ENCODE measurements at regions not wholly inside any gene's neighbourhood (a gene's known extent, or its start where the extent isn't known, plus 50 kb on each side); places are given as distances from the start of the nearest gene placed in this dataset.
A peak's percentile ranks its signal among the peaks of the same experiment; 100 is the strongest.

- H4K20me1 ChIP-seq (ENCODE audit: insufficient read depth, low read length) = no peaks in the 10 kb centered on the region
- TF ChIP-seq CTCF (IDR thresholded peaks at IDR 0.05; ENCODE audit: insufficient read depth, low read depth, low read length) = no peak
- TF ChIP-seq EZH2 (IDR thresholded peaks at IDR 0.05; ENCODE audit: insufficient read depth, low read length) = no peak
- Mint-ChIP-seq H3K4me3 (ENCODE audit: unreplicated experiment) (no peak overlapping the region), H3K27ac (ENCODE audit: unreplicated experiment) (no peak overlapping the region), H3K27me3 (ENCODE audit: low read depth, unreplicated experiment) (peaks cover 21% of the 10 kb centered on the region), H3K9me3 (ENCODE audit: unreplicated experiment) (peaks cover 10% of the 10 kb centered on the region), H3K36me3 (ENCODE audit: low read depth, unreplicated experiment) (no peaks in the 10 kb centered on the region), H3K4me1 (ENCODE audit: low read depth, unreplicated experiment) (peaks cover 3% of the 10 kb centered on the region)
- no peak overlapping the region for H3K4me2 ChIP-seq (ENCODE audit: low read length)
- DNase-seq (ENCODE audit: low read depth) (no peak), FAIRE-seq (no peak)
- H3K9me3 ChIP-seq (ENCODE audit: insufficient read depth, low read depth, low read length) = no peaks in the 10 kb centered on the region
- no peaks in the 10 kb centered on the region for H3K36me3 ChIP-seq (ENCODE audit: insufficient read depth, low read length)
- no peaks in the 10 kb centered on the region for H3K27me3 ChIP-seq (ENCODE audit: insufficient read depth, low read length)
- H3K79me2 ChIP-seq (ENCODE audit: insufficient read depth, low read length) = no peaks in the 10 kb centered on the region
- H3K4me3 ChIP-seq (ENCODE audit: insufficient read depth, low read depth, low read length) = no peak overlapping the region
- H3K9ac ChIP-seq (ENCODE audit: low read length) = no peak overlapping the region
- no peak overlapping the region for H2AFZ ChIP-seq (ENCODE audit: low read depth, low read length)
- H3K27ac ChIP-seq (ENCODE audit: low read depth, low read length) = no peak overlapping the region
- H3K4me1 ChIP-seq (ENCODE audit: insufficient read depth, low read length) = no peaks in the 10 kb centered on the region
These were observed 60.1 kb upstream of the CARD11 start for GRCh38 chr7:3103614-3104398.

- no peak overlapping the region for H3K4me3 ChIP-seq (ENCODE audit: insufficient read depth, low read depth, low read length)
- H3K4me2 ChIP-seq (ENCODE audit: low read length) = no peak overlapping the region
- H3K36me3 ChIP-seq (ENCODE audit: insufficient read depth, low read length) = no peaks in the 10 kb centered on the region
- H3K9me3 Mint-ChIP-seq (ENCODE audit: unreplicated experiment) = peaks cover 14% of the 10 kb centered on the region
- no peaks in the 10 kb centered on the region for H3K36me3 Mint-ChIP-seq (ENCODE audit: low read depth, unreplicated experiment)
- no peak for TF ChIP-seq CTCF (IDR thresholded peaks at IDR 0.05; ENCODE audit: insufficient read depth, low read depth, low read length)
- TF ChIP-seq EZH2 (IDR thresholded peaks at IDR 0.05; ENCODE audit: insufficient read depth, low read length) = no peak
- no peak overlapping the region for H3K9ac ChIP-seq (ENCODE audit: low read length)
- no peaks in the 10 kb centered on the region for H3K79me2 ChIP-seq (ENCODE audit: insufficient read depth, low read length)
- no peak overlapping the region for H3K4me3 Mint-ChIP-seq (ENCODE audit: unreplicated experiment)
- H4K20me1 ChIP-seq (ENCODE audit: insufficient read depth, low read length) = no peaks in the 10 kb centered on the region
- H3K4me1 ChIP-seq (ENCODE audit: insufficient read depth, low read length) = no peaks in the 10 kb centered on the region
- no peaks in the 10 kb centered on the region for H3K9me3 ChIP-seq (ENCODE audit: insufficient read depth, low read depth, low read length)
- no peak overlapping the region for H3K27ac Mint-ChIP-seq (ENCODE audit: unreplicated experiment)
- peaks cover 13% of the 10 kb centered on the region for H3K27me3 Mint-ChIP-seq (ENCODE audit: low read depth, unreplicated experiment)
- no peaks in the 10 kb centered on the region for H3K27me3 ChIP-seq (ENCODE audit: insufficient read depth, low read length)
- H3K4me1 Mint-ChIP-seq (ENCODE audit: low read depth, unreplicated experiment) = peaks cover 3% of the 10 kb centered on the region
- FAIRE-seq = no peak
- H2AFZ ChIP-seq (ENCODE audit: low read depth, low read length) = no peak overlapping the region
- no peak overlapping the region for H3K27ac ChIP-seq (ENCODE audit: low read depth, low read length)
- DNase-seq (ENCODE audit: low read depth) = no peak
These were observed 62.2 kb upstream of the CARD11 start for GRCh38 chr7:3105856-3106255.

GRCh38 chr7:3106361-3106826, 62.7 kb upstream of the CARD11 start:
- H3K4me1 Mint-ChIP-seq (ENCODE audit: low read depth, unreplicated experiment) = peaks cover 3% of the 10 kb centered on the region
- Histone ChIP-seq H3K9ac (ENCODE audit: low read length) (no peak overlapping the region), H3K27ac (ENCODE audit: low read depth, low read length) (no peak overlapping the region), H3K36me3 (ENCODE audit: insufficient read depth, low read length) (no peaks in the 10 kb centered on the region), H4K20me1 (ENCODE audit: insufficient read depth, low read length) (no peaks in the 10 kb centered on the region), H3K9me3 (ENCODE audit: insufficient read depth, low read depth, low read length) (no peaks in the 10 kb centered on the region), H3K4me2 (ENCODE audit: low read length) (no peak overlapping the region), H3K4me3 (ENCODE audit: insufficient read depth, low read depth, low read length) (no peak overlapping the region), H3K27me3 (ENCODE audit: insufficient read depth, low read length) (no peaks in the 10 kb centered on the region), H3K79me2 (ENCODE audit: insufficient read depth, low read length) (no peaks in the 10 kb centered on the region), H3K4me1 (ENCODE audit: insufficient read depth, low read length) (no peaks in the 10 kb centered on the region), H2AFZ (ENCODE audit: low read depth, low read length) (no peak overlapping the region)
- DNase-seq (ENCODE audit: low read depth) (peak; percentile 15), FAIRE-seq (no peak)
- no peak overlapping the region for H3K4me3 Mint-ChIP-seq (ENCODE audit: unreplicated experiment)
- no peak for TF ChIP-seq CTCF (IDR thresholded peaks at IDR 0.05; ENCODE audit: insufficient read depth, low read depth, low read length)
- no peak for TF ChIP-seq EZH2 (IDR thresholded peaks at IDR 0.05; ENCODE audit: insufficient read depth, low read length)
- no peak overlapping the region for H3K27ac Mint-ChIP-seq (ENCODE audit: unreplicated experiment)
- H3K27me3 Mint-ChIP-seq (ENCODE audit: low read depth, unreplicated experiment) = peaks cover 13% of the 10 kb centered on the region
- no peaks in the 10 kb centered on the region for H3K36me3 Mint-ChIP-seq (ENCODE audit: low read depth, unreplicated experiment)
- H3K9me3 Mint-ChIP-seq (ENCODE audit: unreplicated experiment) = peaks cover 17% of the 10 kb centered on the region

Measured in astrocyte (in vitro differentiated cells and primary cell).